ENCODE measurements at regions not wholly inside any gene's neighbourhood (a gene's known extent, or its start where the extent isn't known, plus 50 kb on each side); places are given as distances from the start of the nearest gene placed in this dataset.

DNA sequence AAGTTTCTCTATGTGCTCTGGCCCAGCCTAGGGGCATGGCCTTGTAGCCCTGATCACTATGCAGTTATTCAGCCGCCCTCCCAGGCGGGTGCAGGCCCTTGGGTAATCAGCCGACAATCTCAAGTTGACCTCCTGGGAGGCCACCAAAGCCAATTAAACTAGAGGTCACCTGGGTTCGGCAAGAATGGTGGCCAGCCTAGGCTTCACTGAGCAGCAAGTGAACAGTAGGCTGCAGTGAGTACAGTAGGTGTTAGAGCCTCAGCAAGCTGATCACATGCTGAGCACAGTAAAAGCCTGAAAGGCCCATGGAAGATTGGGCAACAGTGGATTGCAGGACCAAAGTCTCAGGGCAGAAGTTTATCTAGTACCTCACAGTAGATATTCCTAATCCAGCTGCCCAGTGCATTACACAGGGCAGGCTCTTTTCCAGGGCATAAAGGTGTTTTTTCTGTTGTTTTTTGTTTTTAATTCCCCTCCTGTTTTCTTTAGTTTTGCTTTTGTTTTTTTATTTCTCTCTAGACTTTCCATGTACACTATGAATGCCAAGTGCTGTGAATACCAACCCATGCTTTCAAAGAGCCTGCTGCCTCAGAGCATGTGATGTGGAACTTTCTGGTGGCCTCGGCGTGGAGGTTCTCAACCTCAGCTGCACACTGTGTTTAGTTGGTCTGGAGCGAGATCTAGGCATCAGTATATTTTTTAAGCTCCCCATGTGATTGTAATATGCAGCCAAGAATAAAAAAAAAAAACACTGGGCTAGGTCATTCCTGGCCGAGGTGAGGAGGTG lies 55.9 kb upstream of the ATL2 start:
- no peaks in the 10 kb centered on the region for H3K36me3 ChIP-seq (ENCODE audit: low read length)
- TF ChIP-seq, protein P1, sequence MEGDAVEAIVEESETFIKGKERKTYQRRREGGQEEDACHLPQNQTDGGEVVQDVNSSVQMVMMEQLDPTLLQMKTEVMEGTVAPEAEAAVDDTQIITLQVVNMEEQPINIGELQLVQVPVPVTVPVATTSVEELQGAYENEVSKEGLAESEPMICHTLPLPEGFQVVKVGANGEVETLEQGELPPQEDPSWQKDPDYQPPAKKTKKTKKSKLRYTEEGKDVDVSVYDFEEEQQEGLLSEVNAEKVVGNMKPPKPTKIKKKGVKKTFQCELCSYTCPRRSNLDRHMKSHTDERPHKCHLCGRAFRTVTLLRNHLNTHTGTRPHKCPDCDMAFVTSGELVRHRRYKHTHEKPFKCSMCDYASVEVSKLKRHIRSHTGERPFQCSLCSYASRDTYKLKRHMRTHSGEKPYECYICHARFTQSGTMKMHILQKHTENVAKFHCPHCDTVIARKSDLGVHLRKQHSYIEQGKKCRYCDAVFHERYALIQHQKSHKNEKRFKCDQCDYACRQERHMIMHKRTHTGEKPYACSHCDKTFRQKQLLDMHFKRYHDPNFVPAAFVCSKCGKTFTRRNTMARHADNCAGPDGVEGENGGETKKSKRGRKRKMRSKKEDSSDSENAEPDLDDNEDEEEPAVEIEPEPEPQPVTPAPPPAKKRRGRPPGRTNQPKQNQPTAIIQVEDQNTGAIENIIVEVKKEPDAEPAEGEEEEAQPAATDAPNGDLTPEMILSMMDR (IDR thresholded peaks at IDR 0.05; ENCODE audit: insufficient read depth, low read length, poor library complexity, severe bottlenecking) = no peak
- TF ChIP-seq EZH2phosphoT487 (conservative IDR thresholded peaks at IDR 0.05; ENCODE audit: low read length) = no peak
- no peak overlapping the region for H3K27ac ChIP-seq (ENCODE audit: low read depth, low read length)
- no peaks in the 10 kb centered on the region for H3K9me3 ChIP-seq (ENCODE audit: insufficient read depth, low read length)
- H4K20me1 ChIP-seq (ENCODE audit: low read depth, low read length) = no peaks in the 10 kb centered on the region
- H3K27me3 ChIP-seq (ENCODE audit: low read length) = no peaks in the 10 kb centered on the region
- H2AFZ ChIP-seq (ENCODE audit: low read depth, low read length, severe bottlenecking) = no peak overlapping the region
- H3F3A ChIP-seq (ENCODE audit: insufficient read depth) = no peaks in the 10 kb centered on the region
- H3K9me2 ChIP-seq (replicated peaks; ENCODE audit: insufficient read depth, low read length) = no peaks in the 10 kb centered on the region
- no peak overlapping the region for H3K9ac ChIP-seq (ENCODE audit: low read length)
- H3K4me2 ChIP-seq (ENCODE audit: low read depth, low read length, poor library complexity, severe bottlenecking) = no peak overlapping the region
- H3K79me2 ChIP-seq (ENCODE audit: insufficient read depth, low read length) = no peaks in the 10 kb centered on the region
- no peak overlapping the region for H3K4me3 ChIP-seq (ENCODE audit: insufficient read depth, low read length, poor library complexity, severe bottlenecking)

DNA sequence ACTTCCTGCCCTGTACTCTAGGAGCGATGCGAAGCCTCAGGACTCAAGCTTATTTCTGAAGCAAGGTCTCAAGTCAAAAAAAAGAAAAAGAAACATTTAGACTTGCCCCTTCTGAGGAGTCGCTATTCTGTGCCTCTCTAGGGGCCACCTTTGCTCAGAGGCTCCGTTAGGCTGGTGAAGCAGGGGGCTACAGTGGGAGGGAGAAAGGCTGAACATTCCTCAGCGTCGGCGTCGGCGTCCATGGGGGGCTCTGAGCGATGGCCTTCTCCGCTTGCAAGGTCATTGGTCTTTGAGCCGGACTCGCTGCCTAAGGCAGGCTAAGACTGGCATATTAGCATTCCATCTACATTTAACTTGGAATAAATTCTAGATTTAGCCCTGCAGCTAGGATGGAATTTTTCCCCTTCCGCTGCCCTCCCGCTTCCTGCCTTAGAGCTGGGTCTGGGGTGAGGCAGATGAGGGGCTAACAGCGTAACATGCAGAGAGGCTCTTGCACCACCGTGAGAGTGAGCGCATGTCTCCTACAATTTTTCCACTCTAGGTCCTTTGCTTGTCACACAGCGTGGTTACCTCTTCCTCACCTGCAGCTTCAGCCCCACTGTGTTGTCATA lies 53.6 kb upstream of the ATL2 start:
- no peaks in the 10 kb centered on the region for H3K36me3 ChIP-seq (ENCODE audit: low read length)
- no peaks in the 10 kb centered on the region for H3K9me3 ChIP-seq (ENCODE audit: insufficient read depth, low read length)
- no peak overlapping the region for H3K27ac ChIP-seq (ENCODE audit: low read depth, low read length)
- no peaks in the 10 kb centered on the region for H3K79me2 ChIP-seq (ENCODE audit: insufficient read depth, low read length)
- no peaks in the 10 kb centered on the region for H3K9me2 ChIP-seq (replicated peaks; ENCODE audit: insufficient read depth, low read length)
- no peaks in the 10 kb centered on the region for H3K27me3 ChIP-seq (ENCODE audit: low read length)
- no peak overlapping the region for H3K4me2 ChIP-seq (ENCODE audit: low read depth, low read length, poor library complexity, severe bottlenecking)
- H3K4me3 ChIP-seq (ENCODE audit: insufficient read depth, low read length, poor library complexity, severe bottlenecking) = no peak overlapping the region
- no peaks in the 10 kb centered on the region for H3F3A ChIP-seq (ENCODE audit: insufficient read depth)
- TF ChIP-seq EZH2phosphoT487 (conservative IDR thresholded peaks at IDR 0.05; ENCODE audit: low read length) = no peak
- TF ChIP-seq, protein P1 (IDR thresholded peaks at IDR 0.05; ENCODE audit: insufficient read depth, low read length, poor library complexity, severe bottlenecking) = no peak
- H4K20me1 ChIP-seq (ENCODE audit: low read depth, low read length) = no peaks in the 10 kb centered on the region
- H3K9ac ChIP-seq (ENCODE audit: low read length) = no peak overlapping the region
- no peak overlapping the region for H2AFZ ChIP-seq (ENCODE audit: low read depth, low read length, severe bottlenecking)

DNA sequence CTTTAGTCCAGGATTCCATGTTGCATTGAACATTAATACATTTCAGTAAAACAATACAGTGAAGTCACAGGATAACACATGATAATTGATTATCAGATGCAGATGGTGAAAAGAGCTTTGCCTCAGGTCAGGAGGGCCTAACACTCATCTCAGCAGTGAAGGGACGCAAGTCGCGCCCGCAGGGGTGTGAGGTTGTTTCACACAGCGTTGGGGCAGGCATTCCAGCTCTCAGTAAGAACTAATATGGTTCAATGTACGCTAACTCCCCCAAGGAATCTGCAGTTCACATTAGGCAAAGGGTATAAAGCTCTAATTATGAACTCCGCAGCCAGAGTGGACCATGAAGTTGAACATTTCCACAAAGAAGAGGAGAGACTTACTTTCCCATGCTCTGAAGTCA lies 53.1 kb upstream of the ATL2 start:
- Histone ChIP-seq H3K36me3 (ENCODE audit: low read length) (no peaks in the 10 kb centered on the region), H3K9me3 (ENCODE audit: insufficient read depth, low read length) (no peaks in the 10 kb centered on the region), H3K27ac (ENCODE audit: low read depth, low read length) (no peak overlapping the region), H3F3A (ENCODE audit: insufficient read depth) (no peaks in the 10 kb centered on the region), H3K4me3 (ENCODE audit: insufficient read depth, low read length, poor library complexity, severe bottlenecking) (no peak overlapping the region), H3K27me3 (ENCODE audit: low read length) (no peaks in the 10 kb centered on the region), H3K79me2 (ENCODE audit: insufficient read depth, low read length) (no peaks in the 10 kb centered on the region), H3K9ac (ENCODE audit: low read length) (no peak overlapping the region), H2AFZ (ENCODE audit: low read depth, low read length, severe bottlenecking) (no peak overlapping the region), H3K4me2 (ENCODE audit: low read depth, low read length, poor library complexity, severe bottlenecking) (no peak overlapping the region), H4K20me1 (ENCODE audit: low read depth, low read length) (no peaks in the 10 kb centered on the region), H3K9me2 (replicated peaks; ENCODE audit: insufficient read depth, low read length) (no peaks in the 10 kb centered on the region)
- TF ChIP-seq, protein P1 (IDR thresholded peaks at IDR 0.05; ENCODE audit: insufficient read depth, low read length, poor library complexity, severe bottlenecking) = no peak
- no peak for TF ChIP-seq EZH2phosphoT487 (conservative IDR thresholded peaks at IDR 0.05; ENCODE audit: low read length)

Measured in SU-DHL-6 (cell line).